ENCODE measurements at regions not wholly inside any gene's neighbourhood (a gene's known extent, or its start where the extent isn't known, plus 50 kb on each side); places are given as distances from the start of the nearest gene placed in this dataset.

DNA sequence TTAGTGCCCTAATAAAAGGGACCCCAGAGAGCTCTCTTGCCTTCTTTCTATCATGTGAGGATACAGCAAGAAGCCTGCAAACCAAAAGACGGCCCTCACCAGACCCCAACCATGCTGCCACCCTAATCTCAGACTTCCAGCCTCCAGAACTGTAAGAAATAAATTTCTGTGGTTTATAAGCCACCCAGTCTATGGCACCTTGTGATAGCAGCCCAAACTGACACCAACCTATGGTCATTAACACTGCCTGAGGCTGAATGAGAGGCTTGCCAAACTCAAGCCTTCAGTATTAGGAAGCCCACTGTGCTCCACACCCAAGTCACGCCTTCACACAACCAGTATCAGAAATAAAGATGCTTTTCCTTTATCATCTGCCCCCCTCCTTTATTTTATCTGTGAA is 127.3 kb upstream of the KLF3 start:
- TF ChIP-seq CTCF (IDR thresholded peaks at IDR 0.05; ENCODE audit: insufficient read depth, low read length, poor library complexity, severe bottlenecking) (no peak), EZH2phosphoT487 (conservative IDR thresholded peaks at IDR 0.05; ENCODE audit: low read length) (no peak)

GRCh38 chr4:38537666-38538065 is 126.3 kb upstream of the KLF3 start:
- Histone ChIP-seq H3K9ac (ENCODE audit: low read length) (no peak overlapping the region), H3K9me2 (replicated peaks; ENCODE audit: insufficient read depth, low read length) (no peaks in the 10 kb centered on the region), H3K79me2 (ENCODE audit: insufficient read depth, low read length) (no peaks in the 10 kb centered on the region), H3K27ac (ENCODE audit: low read depth, low read length) (no peak overlapping the region), H4K20me1 (ENCODE audit: low read depth, low read length) (no peaks in the 10 kb centered on the region), H3F3A (ENCODE audit: insufficient read depth) (no peaks in the 10 kb centered on the region), H3K36me3 (ENCODE audit: low read length) (no peaks in the 10 kb centered on the region), H3K27me3 (ENCODE audit: low read length) (no peaks in the 10 kb centered on the region), H3K9me3 (ENCODE audit: insufficient read depth, low read length) (no peaks in the 10 kb centered on the region), H3K4me3 (ENCODE audit: insufficient read depth, low read length, poor library complexity, severe bottlenecking) (no peak overlapping the region), H3K4me2 (ENCODE audit: low read depth, low read length, poor library complexity, severe bottlenecking) (no peak overlapping the region), H2AFZ (ENCODE audit: low read depth, low read length, severe bottlenecking) (no peak overlapping the region)
- TF ChIP-seq EZH2phosphoT487 (conservative IDR thresholded peaks at IDR 0.05; ENCODE audit: low read length) (no peak), CTCF (IDR thresholded peaks at IDR 0.05; ENCODE audit: insufficient read depth, low read length, poor library complexity, severe bottlenecking) (no peak)

More for the DNA sequence above, 127.3 kb upstream of the KLF3 start:
- Histone ChIP-seq H3K9ac (ENCODE audit: low read length) (no peak overlapping the region), H3K79me2 (ENCODE audit: insufficient read depth, low read length) (no peaks in the 10 kb centered on the region), H3K4me2 (ENCODE audit: low read depth, low read length, poor library complexity, severe bottlenecking) (no peak overlapping the region), H3K9me3 (ENCODE audit: insufficient read depth, low read length) (no peaks in the 10 kb centered on the region), H3K9me2 (replicated peaks; ENCODE audit: insufficient read depth, low read length) (no peaks in the 10 kb centered on the region), H4K20me1 (ENCODE audit: low read depth, low read length) (no peaks in the 10 kb centered on the region), H3F3A (ENCODE audit: insufficient read depth) (no peaks in the 10 kb centered on the region), H3K27ac (ENCODE audit: low read depth, low read length) (no peak overlapping the region), H3K36me3 (ENCODE audit: low read length) (no peaks in the 10 kb centered on the region), H3K4me3 (ENCODE audit: insufficient read depth, low read length, poor library complexity, severe bottlenecking) (no peak overlapping the region), H2AFZ (ENCODE audit: low read depth, low read length, severe bottlenecking) (no peak overlapping the region), H3K27me3 (ENCODE audit: low read length) (no peaks in the 10 kb centered on the region)

DNA sequence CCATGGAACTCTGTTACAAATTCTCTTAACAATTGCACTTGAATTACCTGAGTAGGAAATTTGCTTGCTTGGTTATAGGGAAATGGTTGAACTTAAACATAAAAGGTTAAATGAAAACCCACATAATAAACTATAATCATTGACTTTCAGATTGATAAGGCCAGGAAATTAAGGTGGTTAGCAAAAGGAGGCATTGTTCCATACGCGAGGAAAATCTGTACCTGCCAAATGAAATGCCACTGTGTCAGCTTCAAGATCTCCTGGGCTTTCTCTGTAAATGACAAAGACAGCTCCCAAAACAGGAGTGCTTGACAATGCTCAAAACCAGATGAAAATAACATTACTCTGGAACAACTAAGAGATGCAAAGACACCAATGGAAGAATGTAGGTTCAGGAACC is 125.5 kb upstream of the KLF3 start:
- Histone ChIP-seq H3K27ac (ENCODE audit: low read depth, low read length) (no peak overlapping the region), H3K36me3 (ENCODE audit: low read length) (no peaks in the 10 kb centered on the region), H3K79me2 (ENCODE audit: insufficient read depth, low read length) (no peaks in the 10 kb centered on the region), H3F3A (ENCODE audit: insufficient read depth) (no peaks in the 10 kb centered on the region), H3K9ac (ENCODE audit: low read length) (no peak overlapping the region), H3K9me2 (replicated peaks; ENCODE audit: insufficient read depth, low read length) (no peaks in the 10 kb centered on the region), H3K4me3 (ENCODE audit: insufficient read depth, low read length, poor library complexity, severe bottlenecking) (no peak overlapping the region), H2AFZ (ENCODE audit: low read depth, low read length, severe bottlenecking) (no peak overlapping the region), H3K9me3 (ENCODE audit: insufficient read depth, low read length) (no peaks in the 10 kb centered on the region), H4K20me1 (ENCODE audit: low read depth, low read length) (no peaks in the 10 kb centered on the region), H3K27me3 (ENCODE audit: low read length) (no peaks in the 10 kb centered on the region), H3K4me2 (ENCODE audit: low read depth, low read length, poor library complexity, severe bottlenecking) (no peak overlapping the region)
- TF ChIP-seq EZH2phosphoT487 (conservative IDR thresholded peaks at IDR 0.05; ENCODE audit: low read length): no peak
- TF ChIP-seq CTCF (IDR thresholded peaks at IDR 0.05; ENCODE audit: insufficient read depth, low read length, poor library complexity, severe bottlenecking): no peak

Measured in SU-DHL-6 (cell line).